MG63 (cell line): ENCODE measurements at regions not wholly inside any gene's neighbourhood (a gene's known extent, or its start where the extent isn't known, plus 50 kb on each side); places are given as distances from the start of the nearest gene placed in this dataset.

Experiments used
- DNase-seq: peaks from one replicate; pipeline ENCODE4 v3.0.0-alpha.2; 2020
- H3K27me3 ChIP-seq: fragments of 250-450 bp; sonication (Bioruptor Pico); 2 replicates; pipeline ENCODE4 v1.5.1; 2020; ENCODE audit warnings: mild to moderate bottlenecking, moderate library complexity
- H3K36me3 ChIP-seq: fragments of 250-450 bp; sonication (Bioruptor Pico); 2 replicates; pipeline ENCODE4 v1.5.1; 2020; ENCODE audit warnings: mild to moderate bottlenecking, moderate library complexity
- H3K4me3 ChIP-seq: fragments of 250-450 bp; sonication (Bioruptor Pico); 2 replicates; pipeline ENCODE4 v1.5.1; 2020; ENCODE audit warnings: mild to moderate bottlenecking, moderate library complexity
- H3K9me3 ChIP-seq: fragments of 250-450 bp; sonication (Bioruptor Pico); 2 replicates; pipeline ENCODE4 v1.5.1; 2020; ENCODE audit warnings: mild to moderate bottlenecking, moderate library complexity

GRCh38 chr3:137061186-137061585 is 103.4 kb downstream of the IL20RB start:
- no peak overlapping the region for H3K4me3 ChIP-seq
- H3K36me3 ChIP-seq = no peaks in the 10 kb centered on the region
- no peaks in the 10 kb centered on the region for H3K9me3 ChIP-seq
- no peak for DNase-seq
- H3K27me3 ChIP-seq = no peaks in the 10 kb centered on the region

DNA sequence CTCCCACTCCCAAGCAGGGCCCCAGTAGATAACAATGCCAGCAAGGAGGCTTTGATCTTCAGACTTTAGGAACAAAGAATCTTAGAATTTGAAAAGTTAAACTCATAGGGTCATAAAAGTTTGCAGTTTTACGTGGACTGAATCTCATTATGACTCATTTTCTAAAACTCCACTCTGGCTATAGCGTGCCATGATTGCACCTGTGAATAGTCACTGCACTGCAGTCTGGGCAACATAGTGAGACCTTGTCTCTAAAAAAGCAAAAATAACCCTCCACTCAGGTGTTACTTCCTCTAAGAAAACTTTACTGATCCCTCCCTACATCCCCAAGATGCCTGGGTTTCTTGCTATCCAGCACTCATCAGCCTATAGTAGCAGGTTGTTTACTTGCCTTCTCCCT is 104.5 kb downstream of the IL20RB start:
- no peaks in the 10 kb centered on the region for H3K36me3 ChIP-seq
- no peak overlapping the region for H3K4me3 ChIP-seq
- H3K27me3 ChIP-seq = no peaks in the 10 kb centered on the region
- H3K9me3 ChIP-seq = no peaks in the 10 kb centered on the region
- DNase-seq = no peak

DNA sequence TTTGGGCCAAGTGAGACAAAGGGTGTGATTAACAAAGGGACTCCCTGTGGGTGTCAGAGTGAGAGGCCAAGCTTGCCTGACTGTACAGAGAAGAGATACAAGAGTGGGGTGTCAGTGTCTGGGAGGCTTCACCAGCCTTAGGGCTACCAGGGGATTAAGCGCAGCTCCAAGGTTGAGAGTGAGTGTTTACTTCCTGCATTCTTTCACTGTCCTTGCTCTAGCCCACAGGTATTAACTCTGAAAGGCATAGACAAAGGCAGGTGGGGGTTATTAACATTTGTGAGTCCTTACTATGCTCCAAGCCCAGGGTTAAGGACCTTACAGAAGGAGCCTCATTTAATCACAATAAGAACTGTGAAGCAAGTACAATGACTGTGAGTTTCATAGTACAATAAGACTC is 107.6 kb downstream of the IL20RB start:
- H3K27me3 ChIP-seq = no peaks in the 10 kb centered on the region
- no peaks in the 10 kb centered on the region for H3K9me3 ChIP-seq
- H3K4me3 ChIP-seq = no peak overlapping the region
- H3K36me3 ChIP-seq = no peaks in the 10 kb centered on the region
- no peak for DNase-seq

DNA sequence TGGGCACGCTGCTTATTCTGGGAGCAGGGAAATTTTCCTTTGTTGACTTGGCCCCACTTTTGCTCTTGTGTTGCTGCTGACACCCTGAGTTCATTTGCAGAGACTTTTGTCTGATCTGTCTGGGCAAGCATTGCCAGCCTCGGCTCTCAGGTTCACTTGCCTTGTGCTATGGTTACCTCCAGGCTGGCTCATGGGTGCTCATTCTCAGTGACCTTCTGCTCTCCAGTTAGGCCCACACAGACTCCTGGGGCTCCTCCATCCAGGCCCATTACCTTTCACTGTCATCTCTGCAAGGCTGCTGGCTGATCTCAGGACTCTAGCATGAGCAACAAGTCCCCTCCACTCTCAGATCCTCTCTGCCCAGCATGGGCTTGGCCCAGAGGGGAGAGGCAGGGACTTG is 108.3 kb downstream of the IL20RB start:
- no peaks in the 10 kb centered on the region for H3K27me3 ChIP-seq
- no peaks in the 10 kb centered on the region for H3K36me3 ChIP-seq
- no peak for DNase-seq
- no peak overlapping the region for H3K4me3 ChIP-seq
- no peaks in the 10 kb centered on the region for H3K9me3 ChIP-seq

DNA sequence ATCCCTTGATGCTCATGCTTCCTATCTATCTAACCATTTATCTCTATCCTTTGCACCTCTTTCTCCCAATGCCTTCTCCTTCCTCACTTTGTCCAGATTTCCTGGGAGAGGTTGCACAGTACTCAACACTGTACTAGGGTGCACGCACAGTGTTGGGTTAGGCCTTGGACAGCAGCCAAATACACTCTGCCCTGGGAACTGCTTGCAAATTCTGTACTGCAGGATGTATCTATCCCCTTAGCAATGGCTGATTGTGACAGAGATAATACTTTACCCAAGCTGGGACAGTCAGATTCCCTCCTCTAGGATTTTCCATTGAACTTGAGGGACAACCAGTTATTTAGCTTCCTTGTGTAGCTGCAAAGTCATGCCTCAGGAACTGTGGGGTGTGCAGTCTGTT is 113.3 kb downstream of the IL20RB start:
- DNase-seq = no peak
- no peak overlapping the region for H3K4me3 ChIP-seq
- no peaks in the 10 kb centered on the region for H3K36me3 ChIP-seq
- H3K27me3 ChIP-seq = no peaks in the 10 kb centered on the region
- no peaks in the 10 kb centered on the region for H3K9me3 ChIP-seq

GRCh38 chr3:137075020-137075419 is 117.2 kb downstream of the IL20RB start:
- H3K4me3 ChIP-seq = no peak overlapping the region
- H3K27me3 ChIP-seq = no peaks in the 10 kb centered on the region
- no peaks in the 10 kb centered on the region for H3K9me3 ChIP-seq
- H3K36me3 ChIP-seq = no peaks in the 10 kb centered on the region
- no peak for DNase-seq

DNA sequence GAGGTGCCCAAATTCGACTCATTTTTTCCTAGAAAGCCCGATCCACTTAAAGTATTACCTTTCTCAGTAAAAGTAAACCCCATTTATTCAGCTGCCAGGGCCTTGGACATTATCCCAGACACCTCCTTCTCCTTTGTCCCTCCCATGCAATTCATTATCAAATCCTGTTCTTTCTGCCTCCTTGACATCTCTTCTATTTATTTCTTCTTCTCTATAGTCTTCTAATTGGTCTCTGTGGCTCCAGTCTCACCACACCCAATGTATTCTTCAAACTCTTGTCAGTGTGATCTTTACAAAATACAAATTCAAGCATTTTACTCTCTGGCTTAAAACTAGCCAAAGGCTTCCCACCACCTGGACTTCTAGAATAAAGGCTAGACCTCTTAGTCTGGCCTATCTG is 120.3 kb downstream of the IL20RB start:
- H3K9me3 ChIP-seq = no peaks in the 10 kb centered on the region
- no peak overlapping the region for H3K4me3 ChIP-seq
- no peaks in the 10 kb centered on the region for H3K36me3 ChIP-seq
- no peaks in the 10 kb centered on the region; the same call in 1 of the 2 replicates for H3K27me3 ChIP-seq
- no peak for DNase-seq

GRCh38 chr3:137079571-137079970 is 121.8 kb downstream of the IL20RB start:
- no peak for DNase-seq
- Histone ChIP-seq H3K36me3 (no peaks in the 10 kb centered on the region), H3K9me3 (no peaks in the 10 kb centered on the region), H3K4me3 (no peak overlapping the region), H3K27me3 (no peaks in the 10 kb centered on the region; the same call in 1 of the 2 replicates)

GRCh38 chr3:137081711-137082110 is 123.9 kb downstream of the IL20RB start:
- Histone ChIP-seq H3K9me3 (no peaks in the 10 kb centered on the region), H3K4me3 (no peak overlapping the region), H3K27me3 (no peaks in the 10 kb centered on the region; the same call in 1 of the 2 replicates), H3K36me3 (no peaks in the 10 kb centered on the region)
- DNase-seq = no peak

GRCh38 chr3:137082763-137083162 is 125.0 kb downstream of the IL20RB start:
- H3K9me3 ChIP-seq = no peaks in the 10 kb centered on the region
- H3K4me3 ChIP-seq = no peak overlapping the region
- no peaks in the 10 kb centered on the region; the same call in 1 of the 2 replicates for H3K27me3 ChIP-seq
- DNase-seq = no peak
- H3K36me3 ChIP-seq = no peaks in the 10 kb centered on the region

- Histone ChIP-seq H3K36me3 (no peaks in the 10 kb centered on the region), H3K4me3 (no peak overlapping the region), H3K27me3 (no peaks in the 10 kb centered on the region; the same call in 1 of the 2 replicates), H3K9me3 (no peaks in the 10 kb centered on the region)
- no peak for DNase-seq
These were observed 125.5 kb downstream of the IL20RB start for GRCh38 chr3:137083332-137083731.

DNA sequence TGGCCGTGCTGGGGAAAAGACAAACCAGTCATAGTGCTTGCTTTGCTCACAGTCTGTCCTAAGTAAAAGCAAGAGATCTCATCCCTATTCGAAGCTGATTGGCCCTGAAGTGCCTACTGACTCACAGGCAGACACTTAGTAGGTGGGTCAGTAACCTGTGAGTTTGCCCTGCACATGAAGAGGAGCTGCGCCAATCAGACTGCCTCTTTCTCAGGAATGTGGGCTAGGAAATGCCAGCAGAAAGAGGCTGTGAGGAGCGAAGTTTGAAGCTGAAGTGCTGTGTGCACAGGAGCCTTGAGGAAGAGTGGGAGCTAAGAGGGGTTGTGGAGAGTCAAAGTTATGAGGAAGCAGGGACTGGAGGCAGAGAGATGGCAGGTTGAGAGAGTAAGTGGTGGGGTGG is 126.8 kb downstream of the IL20RB start:
- Histone ChIP-seq H3K36me3 (no peaks in the 10 kb centered on the region), H3K27me3 (no peaks in the 10 kb centered on the region; the same call in 1 of the 2 replicates), H3K4me3 (no peak overlapping the region), H3K9me3 (no peaks in the 10 kb centered on the region)
- DNase-seq = no peak

- Histone ChIP-seq H3K9me3 (no peaks in the 10 kb centered on the region), H3K27me3 (0 out of 2 replicates have a peak, but pooled peaks cover 2% of the 10 kb centered on the region), H3K4me3 (no peak overlapping the region), H3K36me3 (no peaks in the 10 kb centered on the region)
- DNase-seq = no peak
These were observed 139.6 kb downstream of the IL20RB start for GRCh38 chr3:137097386-137097785.

- H3K4me3 ChIP-seq = no peak overlapping the region
- no peaks in the 10 kb centered on the region for H3K9me3 ChIP-seq
- no peak for DNase-seq
- no peaks in the 10 kb centered on the region for H3K27me3 ChIP-seq
- no peaks in the 10 kb centered on the region for H3K36me3 ChIP-seq
These were observed 140.1 kb downstream of the IL20RB start for GRCh38 chr3:137097852-137098251.

GRCh38 chr3:137099364-137100219 is 141.8 kb downstream of the IL20RB start:
- no peak overlapping the region for H3K4me3 ChIP-seq
- H3K9me3 ChIP-seq = no peaks in the 10 kb centered on the region
- H3K27me3 ChIP-seq = no peaks in the 10 kb centered on the region; the same call in 1 of the 2 replicates
- no peak for DNase-seq
- H3K36me3 ChIP-seq = no peaks in the 10 kb centered on the region

DNA sequence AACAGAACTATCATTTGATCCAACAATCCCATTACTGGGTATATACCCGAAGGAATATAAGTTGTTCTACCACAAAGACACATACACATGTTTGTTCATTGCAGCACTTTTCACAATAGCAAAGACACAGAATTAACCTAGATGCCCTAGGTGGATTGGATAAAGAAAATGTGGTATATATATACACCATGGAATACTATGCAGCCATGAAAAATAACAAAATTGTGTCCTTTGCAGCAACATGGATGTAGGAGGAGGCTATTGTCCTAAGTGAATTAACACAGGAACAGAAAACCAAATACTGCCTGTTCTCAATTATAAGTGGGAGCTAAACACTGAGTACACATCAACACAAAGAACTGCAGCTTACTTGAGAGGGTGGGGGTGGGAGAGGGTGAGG is 142.5 kb downstream of the IL20RB start:
- no peaks in the 10 kb centered on the region for H3K36me3 ChIP-seq
- no peaks in the 10 kb centered on the region for H3K9me3 ChIP-seq
- no peak for DNase-seq
- no peak overlapping the region for H3K4me3 ChIP-seq
- no peaks in the 10 kb centered on the region; the same call in 1 of the 2 replicates for H3K27me3 ChIP-seq

DNA sequence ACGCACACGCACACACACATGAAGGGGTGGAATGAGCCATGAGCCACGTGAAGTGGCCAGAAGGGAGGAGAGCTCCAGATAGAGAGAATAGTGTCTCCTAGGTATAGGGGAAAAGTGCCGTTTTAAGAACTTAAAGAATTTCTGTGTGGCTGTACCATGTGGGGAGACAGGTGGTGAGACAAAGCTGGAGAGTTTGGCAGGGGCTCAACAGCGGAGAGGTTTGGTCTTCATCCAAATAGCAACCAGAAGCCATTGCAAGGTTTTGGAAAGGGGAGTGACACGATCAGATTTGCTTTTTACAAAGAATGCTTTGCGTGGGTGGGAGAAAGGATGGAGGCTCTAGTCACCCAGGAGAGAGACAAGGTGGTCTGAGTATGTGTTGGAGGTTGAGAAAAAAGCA is 146.0 kb downstream of the IL20RB start:
- H3K27me3 ChIP-seq = peaks cover 29% of the 10 kb centered on the region
- H3K9me3 ChIP-seq = no peaks in the 10 kb centered on the region
- no peak overlapping the region for H3K4me3 ChIP-seq
- no peaks in the 10 kb centered on the region for H3K36me3 ChIP-seq
- DNase-seq = no peak

DNA sequence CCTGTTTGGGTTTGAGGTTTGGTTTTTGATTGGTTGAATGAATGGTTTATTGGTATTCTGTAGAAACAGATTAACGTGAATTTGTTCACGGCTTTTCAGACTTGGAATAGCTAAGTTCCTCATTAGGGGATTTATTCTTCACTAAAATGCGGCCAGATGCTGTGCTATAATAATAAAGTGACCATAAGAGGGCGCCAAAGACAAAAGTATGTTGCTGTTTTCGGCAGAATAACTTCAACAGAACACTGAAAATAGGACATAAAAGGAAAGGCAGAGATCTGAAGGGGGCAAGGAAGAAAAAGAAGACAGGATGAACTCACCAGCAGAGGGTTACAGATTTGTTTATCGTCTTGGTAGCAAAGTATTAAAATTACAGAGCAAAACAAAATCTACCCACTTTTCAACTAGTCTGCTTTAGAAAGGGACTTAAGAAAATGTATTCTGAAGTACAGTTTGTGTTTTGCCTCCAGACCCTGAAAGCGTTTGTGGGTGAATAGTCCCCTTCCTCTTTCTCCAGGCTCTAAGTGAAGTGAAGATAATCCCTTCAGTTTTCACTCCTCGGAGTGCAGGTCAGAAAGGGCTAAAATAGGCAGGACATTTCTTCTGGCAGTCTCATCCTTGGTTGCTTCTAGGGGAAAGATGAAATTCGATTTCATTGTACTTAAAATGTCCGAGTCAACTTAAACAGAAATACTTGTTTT is 147.6 kb downstream of the IL20RB start:
- H3K27me3 ChIP-seq = peaks cover 30% of the 10 kb centered on the region
- no peak overlapping the region for H3K4me3 ChIP-seq
- no peak for DNase-seq
- no peaks in the 10 kb centered on the region for H3K9me3 ChIP-seq
- H3K36me3 ChIP-seq = no peaks in the 10 kb centered on the region
